ENCODE measurements at regions not wholly inside any gene's neighbourhood (a gene's known extent, or its start where the extent isn't known, plus 50 kb on each side); places are given as distances from the start of the nearest gene placed in this dataset.

DNA sequence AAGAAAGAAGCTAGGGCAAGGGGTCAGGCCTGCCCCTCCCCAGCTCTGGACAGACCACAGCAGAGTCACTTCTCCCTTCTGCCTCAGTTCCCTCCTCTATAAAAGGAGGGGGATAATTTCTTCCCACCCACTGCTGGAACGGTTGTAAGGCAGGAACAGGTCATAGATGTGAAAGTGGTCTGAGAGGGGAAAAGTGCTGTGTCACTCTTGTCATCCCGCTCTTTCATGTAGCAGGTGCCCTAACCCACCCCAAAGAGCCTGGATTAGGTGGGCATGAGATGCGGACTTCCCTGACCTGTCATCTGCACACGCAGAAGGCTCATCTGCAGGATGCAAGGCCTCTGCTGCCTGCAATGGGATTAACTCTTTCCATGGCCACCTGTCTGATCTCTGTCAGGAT, 218.2 kb upstream of the LRFN2 start:
- no peak overlapping the region for H3K4me2 ChIP-seq (ENCODE audit: low read length)

DNA sequence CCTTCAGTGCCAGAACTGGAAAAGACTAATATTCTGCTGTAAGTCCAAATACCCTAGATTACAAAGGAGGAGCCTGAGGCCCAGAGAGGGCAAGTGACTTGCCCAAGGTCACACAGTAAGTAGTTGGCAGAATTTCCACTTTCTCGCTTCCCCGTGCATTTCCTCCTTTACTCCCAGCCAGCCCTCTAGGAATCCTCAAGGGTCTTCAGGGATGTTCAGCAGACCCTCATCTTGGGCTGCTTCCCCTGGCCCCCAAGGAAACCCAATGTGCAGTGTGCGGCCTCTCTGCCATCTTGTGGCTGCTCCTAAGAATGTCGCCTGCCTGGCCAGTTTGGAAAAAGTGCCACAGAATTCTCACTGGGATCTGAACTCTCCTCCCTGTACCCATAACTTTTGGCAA, 217.7 kb upstream of the LRFN2 start:
- no peaks in the 10 kb centered on the region for H3K27me3 ChIP-seq (ENCODE audit: insufficient read depth, low read length)
- H3K4me1 ChIP-seq (ENCODE audit: insufficient read depth, low read length, severe bottlenecking): no peaks in the 10 kb centered on the region
- H3K9me2 ChIP-seq (ENCODE audit: low read depth, low read length): no peaks in the 10 kb centered on the region
- no peak overlapping the region for H3K27ac ChIP-seq (ENCODE audit: low read depth, low read length, poor library complexity, severe bottlenecking)
- H3K4me2 ChIP-seq (ENCODE audit: low read length): no peak overlapping the region
- H3F3A ChIP-seq (ENCODE audit: insufficient read depth, low read length): no peaks in the 10 kb centered on the region
- no peak for TF ChIP-seq EZH2 (IDR thresholded peaks at IDR 0.05; ENCODE audit: borderline replicate concordance, low read length)
- TF ChIP-seq, protein P1, sequence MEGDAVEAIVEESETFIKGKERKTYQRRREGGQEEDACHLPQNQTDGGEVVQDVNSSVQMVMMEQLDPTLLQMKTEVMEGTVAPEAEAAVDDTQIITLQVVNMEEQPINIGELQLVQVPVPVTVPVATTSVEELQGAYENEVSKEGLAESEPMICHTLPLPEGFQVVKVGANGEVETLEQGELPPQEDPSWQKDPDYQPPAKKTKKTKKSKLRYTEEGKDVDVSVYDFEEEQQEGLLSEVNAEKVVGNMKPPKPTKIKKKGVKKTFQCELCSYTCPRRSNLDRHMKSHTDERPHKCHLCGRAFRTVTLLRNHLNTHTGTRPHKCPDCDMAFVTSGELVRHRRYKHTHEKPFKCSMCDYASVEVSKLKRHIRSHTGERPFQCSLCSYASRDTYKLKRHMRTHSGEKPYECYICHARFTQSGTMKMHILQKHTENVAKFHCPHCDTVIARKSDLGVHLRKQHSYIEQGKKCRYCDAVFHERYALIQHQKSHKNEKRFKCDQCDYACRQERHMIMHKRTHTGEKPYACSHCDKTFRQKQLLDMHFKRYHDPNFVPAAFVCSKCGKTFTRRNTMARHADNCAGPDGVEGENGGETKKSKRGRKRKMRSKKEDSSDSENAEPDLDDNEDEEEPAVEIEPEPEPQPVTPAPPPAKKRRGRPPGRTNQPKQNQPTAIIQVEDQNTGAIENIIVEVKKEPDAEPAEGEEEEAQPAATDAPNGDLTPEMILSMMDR (IDR thresholded peaks at IDR 0.05; ENCODE audit: low read length): peak; percentile 29; the same call in 1 of the 2 replicates
- H3K79me2 ChIP-seq (ENCODE audit: insufficient read depth, low read length): no peaks in the 10 kb centered on the region
- H3K4me3 ChIP-seq (ENCODE audit: low read depth, low read length, poor library complexity, severe bottlenecking): no peak overlapping the region
- H3K36me3 ChIP-seq (ENCODE audit: insufficient read depth, low read length): no peaks in the 10 kb centered on the region
- H3K9ac ChIP-seq (ENCODE audit: low read length): no peak overlapping the region
- no peaks in the 10 kb centered on the region for H3K9me3 ChIP-seq (ENCODE audit: low read length)
- no peaks in the 10 kb centered on the region for H4K20me1 ChIP-seq (ENCODE audit: insufficient read depth, low read length)
- no peak overlapping the region for H2AFZ ChIP-seq (ENCODE audit: low read length)

More for the DNA sequence above, 218.2 kb upstream of the LRFN2 start:
- no peaks in the 10 kb centered on the region for H3K79me2 ChIP-seq (ENCODE audit: insufficient read depth, low read length)
- H3K9me2 ChIP-seq (ENCODE audit: low read depth, low read length): no peaks in the 10 kb centered on the region
- H3K9me3 ChIP-seq (ENCODE audit: low read length): no peaks in the 10 kb centered on the region
- no peak overlapping the region for H3K27ac ChIP-seq (ENCODE audit: low read depth, low read length, poor library complexity, severe bottlenecking)
- no peak overlapping the region for H3K9ac ChIP-seq (ENCODE audit: low read length)
- H3K36me3 ChIP-seq (ENCODE audit: insufficient read depth, low read length): no peaks in the 10 kb centered on the region
- TF ChIP-seq, protein P1 (IDR thresholded peaks at IDR 0.05; ENCODE audit: low read length): no peak
- no peak for TF ChIP-seq EZH2 (IDR thresholded peaks at IDR 0.05; ENCODE audit: borderline replicate concordance, low read length)
- no peaks in the 10 kb centered on the region for H3K4me1 ChIP-seq (ENCODE audit: insufficient read depth, low read length, severe bottlenecking)
- H3F3A ChIP-seq (ENCODE audit: insufficient read depth, low read length): no peaks in the 10 kb centered on the region
- no peaks in the 10 kb centered on the region for H4K20me1 ChIP-seq (ENCODE audit: insufficient read depth, low read length)
- H3K27me3 ChIP-seq (ENCODE audit: insufficient read depth, low read length): no peaks in the 10 kb centered on the region
- no peak overlapping the region for H3K4me3 ChIP-seq (ENCODE audit: low read depth, low read length, poor library complexity, severe bottlenecking)
- no peak overlapping the region for H2AFZ ChIP-seq (ENCODE audit: low read length)

DNA sequence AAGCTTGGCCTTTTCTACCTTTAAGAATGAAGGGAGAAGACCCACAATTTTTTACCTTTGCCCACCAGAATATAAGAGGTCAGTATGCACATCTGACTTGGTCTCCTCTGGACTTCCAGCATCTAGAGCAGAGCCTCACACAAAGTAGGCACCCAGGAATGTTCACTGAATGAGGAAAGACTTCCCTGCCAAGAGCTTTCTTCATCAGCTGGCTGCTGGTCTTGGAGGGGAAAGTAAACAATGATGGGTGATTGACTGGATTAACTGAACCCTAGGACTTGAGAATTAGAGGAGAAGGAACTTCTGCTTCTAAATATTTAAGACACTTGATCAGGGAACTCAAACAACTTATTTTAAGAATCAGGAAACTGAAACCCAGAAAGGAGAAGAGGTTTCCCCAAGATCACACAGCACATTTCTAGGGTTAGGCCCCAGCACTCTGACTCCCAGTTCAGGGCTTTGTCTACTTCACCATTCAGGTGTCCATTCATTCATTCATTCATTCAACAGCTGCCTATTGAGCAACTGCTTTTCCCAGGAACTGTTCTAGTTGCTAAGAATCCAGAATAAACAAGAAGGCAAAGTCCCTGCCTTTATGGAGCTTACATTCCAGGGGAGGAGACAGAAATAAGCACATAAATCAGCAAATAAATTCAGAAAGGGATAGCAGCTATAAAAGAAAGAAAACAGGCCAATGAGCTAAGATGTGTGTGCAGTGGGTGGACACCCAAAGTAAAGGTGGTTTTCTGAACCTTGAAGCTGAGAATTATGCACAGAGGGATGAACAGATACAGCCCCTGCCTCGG, 216.9 kb upstream of the LRFN2 start:
- H3K9me3 ChIP-seq (ENCODE audit: low read length): no peaks in the 10 kb centered on the region
- no peaks in the 10 kb centered on the region for H3K79me2 ChIP-seq (ENCODE audit: insufficient read depth, low read length)
- no peaks in the 10 kb centered on the region for H3K36me3 ChIP-seq (ENCODE audit: insufficient read depth, low read length)
- H3K4me3 ChIP-seq (ENCODE audit: low read depth, low read length, poor library complexity, severe bottlenecking): no peak overlapping the region
- H3K27me3 ChIP-seq (ENCODE audit: insufficient read depth, low read length): no peaks in the 10 kb centered on the region
- no peaks in the 10 kb centered on the region for H3K9me2 ChIP-seq (ENCODE audit: low read depth, low read length)
- no peak overlapping the region for H2AFZ ChIP-seq (ENCODE audit: low read length)
- no peaks in the 10 kb centered on the region for H3K4me1 ChIP-seq (ENCODE audit: insufficient read depth, low read length, severe bottlenecking)
- H3K4me2 ChIP-seq (ENCODE audit: low read length): no peak overlapping the region
- TF ChIP-seq EZH2 (IDR thresholded peaks at IDR 0.05; ENCODE audit: borderline replicate concordance, low read length): no peak
- TF ChIP-seq, protein P1 (IDR thresholded peaks at IDR 0.05; ENCODE audit: low read length): no peak
- H4K20me1 ChIP-seq (ENCODE audit: insufficient read depth, low read length): no peaks in the 10 kb centered on the region
- H3F3A ChIP-seq (ENCODE audit: insufficient read depth, low read length): no peaks in the 10 kb centered on the region
- H3K9ac ChIP-seq (ENCODE audit: low read length): no peak overlapping the region
- H3K27ac ChIP-seq (ENCODE audit: low read depth, low read length, poor library complexity, severe bottlenecking): no peak overlapping the region
